ENCODE measurements at regions not wholly inside any gene's neighbourhood (a gene's known extent, or its start where the extent isn't known, plus 50 kb on each side); places are given as distances from the start of the nearest gene placed in this dataset.

DNA sequence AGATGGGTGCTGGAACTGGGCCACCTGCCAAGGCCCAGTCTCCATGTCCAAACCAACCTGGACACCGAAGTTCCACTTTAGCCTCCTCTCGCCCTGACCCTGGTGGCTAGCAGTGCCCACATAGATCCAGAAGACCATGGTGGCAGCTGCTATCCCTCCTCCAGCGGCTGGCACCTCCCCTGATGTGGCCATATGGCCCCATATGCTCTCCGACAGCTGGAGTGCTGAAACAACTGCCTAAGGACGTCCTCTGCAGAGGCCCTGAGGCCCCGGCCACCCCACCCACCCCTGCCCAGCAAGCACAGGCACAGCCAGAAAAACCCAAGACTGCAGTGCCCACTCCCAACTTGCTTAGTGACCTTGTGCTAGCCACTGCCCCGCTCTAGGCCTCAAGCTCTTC is 182.3 kb upstream of the LINGO1 start:
- no peaks in the 10 kb centered on the region for H3K27me3 ChIP-seq (ENCODE audit: insufficient read depth, low read depth, severe bottlenecking)
- DNase-seq: no peak
- no peak overlapping the region for H3K4me3 ChIP-seq (ENCODE audit: low read depth, low read length)
- H3K36me3 ChIP-seq: peaks cover 9% of the 10 kb centered on the region
- no peak overlapping the region for H3K27ac ChIP-seq
- TF ChIP-seq, protein P1, sequence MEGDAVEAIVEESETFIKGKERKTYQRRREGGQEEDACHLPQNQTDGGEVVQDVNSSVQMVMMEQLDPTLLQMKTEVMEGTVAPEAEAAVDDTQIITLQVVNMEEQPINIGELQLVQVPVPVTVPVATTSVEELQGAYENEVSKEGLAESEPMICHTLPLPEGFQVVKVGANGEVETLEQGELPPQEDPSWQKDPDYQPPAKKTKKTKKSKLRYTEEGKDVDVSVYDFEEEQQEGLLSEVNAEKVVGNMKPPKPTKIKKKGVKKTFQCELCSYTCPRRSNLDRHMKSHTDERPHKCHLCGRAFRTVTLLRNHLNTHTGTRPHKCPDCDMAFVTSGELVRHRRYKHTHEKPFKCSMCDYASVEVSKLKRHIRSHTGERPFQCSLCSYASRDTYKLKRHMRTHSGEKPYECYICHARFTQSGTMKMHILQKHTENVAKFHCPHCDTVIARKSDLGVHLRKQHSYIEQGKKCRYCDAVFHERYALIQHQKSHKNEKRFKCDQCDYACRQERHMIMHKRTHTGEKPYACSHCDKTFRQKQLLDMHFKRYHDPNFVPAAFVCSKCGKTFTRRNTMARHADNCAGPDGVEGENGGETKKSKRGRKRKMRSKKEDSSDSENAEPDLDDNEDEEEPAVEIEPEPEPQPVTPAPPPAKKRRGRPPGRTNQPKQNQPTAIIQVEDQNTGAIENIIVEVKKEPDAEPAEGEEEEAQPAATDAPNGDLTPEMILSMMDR (IDR thresholded peaks at IDR 0.05; ENCODE audit: low read depth, low read length): no peak
- no peaks in the 10 kb centered on the region for H3K9me3 ChIP-seq (ENCODE audit: severe bottlenecking)

DNA sequence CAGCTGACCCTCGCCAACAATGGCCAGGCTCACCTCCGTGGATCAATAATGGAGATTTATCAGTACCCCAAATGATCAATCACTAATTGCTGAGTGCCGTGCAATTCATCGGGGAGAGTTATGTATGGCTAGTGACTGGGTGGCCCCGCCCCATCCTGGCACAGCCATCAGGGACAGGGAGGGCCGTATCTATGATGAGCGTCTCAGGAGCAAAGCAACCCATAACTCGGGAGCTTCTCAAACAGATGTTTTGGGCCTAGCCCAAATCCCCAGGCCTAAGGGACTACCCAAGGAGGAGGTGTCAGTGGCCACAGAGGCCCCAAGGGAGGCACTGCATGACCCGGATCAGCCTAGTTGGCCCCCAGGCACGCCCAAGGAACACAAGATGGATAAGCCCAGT is 180.0 kb upstream of the LINGO1 start:
- DNase-seq: no peak
- Histone ChIP-seq H3K4me3 (ENCODE audit: low read depth, low read length) (no peak overlapping the region), H3K9me3 (ENCODE audit: severe bottlenecking) (no peaks in the 10 kb centered on the region), H3K27ac (no peak overlapping the region), H3K27me3 (ENCODE audit: insufficient read depth, low read depth, severe bottlenecking) (no peaks in the 10 kb centered on the region), H3K36me3 (peaks cover 4% of the 10 kb centered on the region)
- TF ChIP-seq, protein P1 (IDR thresholded peaks at IDR 0.05; ENCODE audit: low read depth, low read length): no peak

DNA sequence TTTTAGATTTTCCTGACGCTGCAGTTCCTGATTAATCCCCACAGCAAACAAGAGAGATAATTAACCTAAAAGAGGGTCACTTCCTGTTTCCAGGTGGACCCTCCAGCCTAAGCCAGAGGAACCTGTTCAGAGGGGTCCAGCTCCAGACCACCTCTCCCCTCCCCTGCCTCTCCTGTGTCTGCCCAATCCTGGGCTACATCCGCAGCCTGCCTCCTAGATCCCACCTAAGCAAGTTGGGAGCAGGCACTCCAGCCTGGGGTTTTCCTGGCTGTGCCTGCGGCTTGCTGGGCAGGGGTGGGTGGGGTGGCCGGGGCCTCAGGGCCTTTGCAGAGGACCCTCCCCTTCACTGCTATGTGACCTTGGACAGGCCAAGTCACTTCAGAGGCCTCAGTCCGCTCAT is 178.6 kb upstream of the LINGO1 start:
- Histone ChIP-seq H3K4me3 (ENCODE audit: low read depth, low read length) (no peak overlapping the region), H3K36me3 (no peaks in the 10 kb centered on the region), H3K9me3 (ENCODE audit: severe bottlenecking) (no peaks in the 10 kb centered on the region), H3K27ac (no peak overlapping the region), H3K27me3 (ENCODE audit: insufficient read depth, low read depth, severe bottlenecking) (no peaks in the 10 kb centered on the region)
- DNase-seq: no peak
- TF ChIP-seq, protein P1 (IDR thresholded peaks at IDR 0.05; ENCODE audit: low read depth, low read length): no peak

DNA sequence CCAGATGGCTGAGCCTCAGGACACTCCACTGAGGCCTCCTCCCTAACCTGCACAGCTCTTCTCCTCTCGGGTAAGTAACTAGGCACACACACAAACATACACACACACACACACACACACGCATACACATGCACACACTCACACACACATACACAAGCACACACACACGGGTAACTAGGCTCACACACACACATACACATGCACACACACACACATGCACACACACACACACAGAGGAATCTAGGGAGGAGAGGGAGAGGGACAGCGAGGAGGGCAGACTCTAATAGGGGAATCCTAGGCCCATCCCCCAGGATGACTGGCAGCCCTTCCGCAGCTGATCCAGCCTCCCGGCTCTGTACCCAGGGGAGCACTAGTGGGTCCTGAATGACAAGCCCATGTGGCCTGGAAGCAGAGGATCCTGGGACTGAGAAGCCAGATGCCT is 177.4 kb upstream of the LINGO1 start:
- Histone ChIP-seq H3K27me3 (ENCODE audit: insufficient read depth, low read depth, severe bottlenecking) (no peaks in the 10 kb centered on the region), H3K36me3 (no peaks in the 10 kb centered on the region), H3K9me3 (ENCODE audit: severe bottlenecking) (no peaks in the 10 kb centered on the region), H3K27ac (no peak overlapping the region; the same call in 1 of the 2 replicates), H3K4me3 (ENCODE audit: low read depth, low read length) (no peak overlapping the region)
- peak; percentile 31 for DNase-seq
- TF ChIP-seq, protein P1 (IDR thresholded peaks at IDR 0.05; ENCODE audit: low read depth, low read length): no peak

DNA sequence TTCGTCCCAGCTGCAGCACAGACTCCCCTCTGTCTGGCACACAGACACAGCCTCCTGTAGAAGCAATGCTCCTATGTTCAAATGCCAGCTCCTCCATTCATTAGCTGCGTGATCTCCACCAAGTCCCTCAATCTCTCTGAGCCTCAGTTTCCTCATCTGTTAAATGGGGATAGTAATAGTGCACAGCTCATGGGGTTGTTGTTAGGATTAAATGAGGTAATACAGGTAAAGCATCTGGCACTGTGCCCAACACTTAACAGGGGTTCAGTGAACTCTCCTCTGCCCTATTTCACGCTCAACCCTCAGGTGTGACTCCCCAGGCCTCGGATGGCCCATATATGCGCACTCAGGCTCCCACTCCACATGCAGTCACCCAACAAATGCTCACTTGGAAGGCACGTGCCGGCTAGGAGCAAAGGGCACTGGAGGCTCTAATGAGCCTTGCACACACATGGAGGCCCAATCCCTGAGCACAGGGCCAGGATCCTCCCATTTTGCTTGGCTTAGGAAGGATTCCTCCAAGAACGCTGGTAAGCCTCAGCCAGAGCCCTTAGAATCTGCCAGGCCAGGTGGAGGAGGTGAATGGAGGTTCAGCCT is 176.0 kb upstream of the LINGO1 start:
- TF ChIP-seq, protein P1 (IDR thresholded peaks at IDR 0.05; ENCODE audit: low read depth, low read length): no peak
- peak; percentile 39 for DNase-seq
- Histone ChIP-seq H3K4me3 (ENCODE audit: low read depth, low read length) (no peak overlapping the region), H3K9me3 (ENCODE audit: severe bottlenecking) (no peaks in the 10 kb centered on the region), H3K36me3 (no peaks in the 10 kb centered on the region), H3K27ac (no peak overlapping the region), H3K27me3 (ENCODE audit: insufficient read depth, low read depth, severe bottlenecking) (no peaks in the 10 kb centered on the region)

DNA sequence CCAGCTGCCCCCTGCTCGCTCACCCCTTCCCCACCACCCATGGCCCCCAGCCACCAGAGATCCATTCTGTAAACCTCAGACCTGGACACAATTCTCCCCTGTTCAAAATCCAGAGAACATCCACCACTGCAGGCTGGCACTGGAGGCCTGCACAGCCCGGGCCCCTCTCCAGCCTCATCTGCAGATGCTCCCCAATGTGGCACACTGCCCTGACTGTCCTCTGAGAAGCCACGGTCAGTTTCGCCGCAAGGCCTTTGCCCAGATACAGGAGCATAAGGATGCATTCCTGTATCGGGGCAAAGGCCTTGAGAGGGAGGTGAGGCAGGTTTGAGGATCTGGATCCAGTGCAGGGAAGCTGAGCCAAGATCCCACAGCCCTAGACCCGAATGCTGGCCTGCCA is 175.4 kb upstream of the LINGO1 start:
- Histone ChIP-seq H3K9me3 (ENCODE audit: severe bottlenecking) (no peaks in the 10 kb centered on the region), H3K36me3 (no peaks in the 10 kb centered on the region), H3K27ac (no peak overlapping the region), H3K27me3 (ENCODE audit: insufficient read depth, low read depth, severe bottlenecking) (no peaks in the 10 kb centered on the region), H3K4me3 (ENCODE audit: low read depth, low read length) (no peak overlapping the region)
- TF ChIP-seq, protein P1 (IDR thresholded peaks at IDR 0.05; ENCODE audit: low read depth, low read length): no peak
- no peak for DNase-seq
